GM20000 (cell line): ENCODE measurements at regions not wholly inside any gene's neighbourhood (a gene's known extent, or its start where the extent isn't known, plus 50 kb on each side); places are given as distances from the start of the nearest gene placed in this dataset.
"Not testable (repeated sequence)": the region's sequence is repeated elsewhere in the genome, so short reads cannot be mapped to it uniquely, and the experiment has no call there.

ENCODE experiments used
- DNase-seq: peaks from one replicate; pipeline ENCODE4 v3.0.0; 2012; ENCODE audit warnings: low spot score
- TF ChIP-seq, protein P1 (sequence below): IDR thresholded peaks from 2 replicates; pipeline ENCODE4 v1.5.1; 2012; ENCODE audit warnings: mild to moderate bottlenecking, control low read depth; ENCODE audit errors: extremely low read depth, missing control alignments

DNA sequence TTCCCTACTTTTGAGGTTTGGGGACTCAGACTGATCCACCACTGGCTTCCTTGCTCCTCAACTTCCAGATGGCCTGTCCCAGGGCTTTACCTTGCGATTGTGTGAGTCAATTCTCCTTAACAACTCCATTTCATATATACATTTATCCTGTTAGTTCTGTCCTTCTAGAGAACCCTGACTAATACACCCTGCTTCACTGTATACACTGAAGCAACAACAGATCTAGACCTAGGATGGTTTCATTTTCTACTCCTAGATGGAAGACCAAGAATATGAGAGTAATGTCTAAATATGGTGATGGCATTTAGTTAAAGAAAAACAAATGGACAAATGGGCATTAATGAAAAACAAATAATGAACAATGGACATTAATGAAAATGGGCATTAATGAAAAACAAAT is 225.6 kb downstream of the LMBRD1 start:
- TF ChIP-seq, protein P1, sequence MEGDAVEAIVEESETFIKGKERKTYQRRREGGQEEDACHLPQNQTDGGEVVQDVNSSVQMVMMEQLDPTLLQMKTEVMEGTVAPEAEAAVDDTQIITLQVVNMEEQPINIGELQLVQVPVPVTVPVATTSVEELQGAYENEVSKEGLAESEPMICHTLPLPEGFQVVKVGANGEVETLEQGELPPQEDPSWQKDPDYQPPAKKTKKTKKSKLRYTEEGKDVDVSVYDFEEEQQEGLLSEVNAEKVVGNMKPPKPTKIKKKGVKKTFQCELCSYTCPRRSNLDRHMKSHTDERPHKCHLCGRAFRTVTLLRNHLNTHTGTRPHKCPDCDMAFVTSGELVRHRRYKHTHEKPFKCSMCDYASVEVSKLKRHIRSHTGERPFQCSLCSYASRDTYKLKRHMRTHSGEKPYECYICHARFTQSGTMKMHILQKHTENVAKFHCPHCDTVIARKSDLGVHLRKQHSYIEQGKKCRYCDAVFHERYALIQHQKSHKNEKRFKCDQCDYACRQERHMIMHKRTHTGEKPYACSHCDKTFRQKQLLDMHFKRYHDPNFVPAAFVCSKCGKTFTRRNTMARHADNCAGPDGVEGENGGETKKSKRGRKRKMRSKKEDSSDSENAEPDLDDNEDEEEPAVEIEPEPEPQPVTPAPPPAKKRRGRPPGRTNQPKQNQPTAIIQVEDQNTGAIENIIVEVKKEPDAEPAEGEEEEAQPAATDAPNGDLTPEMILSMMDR: no peak
- no peak for DNase-seq

DNA sequence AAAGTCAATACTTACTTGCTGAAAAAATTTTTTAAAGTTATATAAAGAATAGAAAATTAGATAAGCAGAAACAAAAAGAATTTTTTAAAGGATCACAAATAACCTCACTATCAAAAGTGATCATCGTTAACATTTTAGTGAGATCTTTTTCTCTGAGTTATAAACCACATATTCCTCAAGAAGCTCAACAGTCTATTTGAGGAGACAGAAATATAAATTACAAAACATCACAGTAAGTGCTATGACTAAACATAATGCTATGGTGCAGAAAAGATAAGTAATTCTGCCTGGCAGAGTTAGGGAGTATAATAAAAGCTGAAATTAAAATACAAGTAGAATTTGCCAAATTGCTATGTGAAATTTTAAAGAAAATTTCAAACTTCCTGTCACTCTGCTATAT is 226.7 kb downstream of the LMBRD1 start:
- TF ChIP-seq, protein P1: no peak
- no peak for DNase-seq

DNA sequence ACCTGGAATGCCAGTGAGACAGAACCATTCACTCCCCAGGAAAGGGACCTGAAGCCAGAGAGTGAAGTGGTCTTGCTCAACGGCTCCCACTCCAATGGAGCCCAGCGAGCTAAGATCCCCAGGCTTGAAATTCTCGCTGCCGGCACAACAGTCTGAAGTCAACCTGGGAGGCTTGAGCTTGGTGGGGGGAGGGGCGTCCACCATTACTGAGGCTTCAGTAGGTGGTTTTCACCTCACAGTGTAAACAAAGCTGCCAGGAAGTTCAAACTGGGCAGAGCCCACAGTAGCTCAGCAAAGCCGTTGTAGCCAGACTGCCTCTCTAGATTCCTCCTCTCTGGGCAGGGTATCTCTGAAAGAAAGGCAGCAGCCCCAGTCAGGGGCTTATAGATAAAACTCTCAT is 236.2 kb downstream of the LMBRD1 start:
- DNase-seq: not testable (repeated sequence)

DNA sequence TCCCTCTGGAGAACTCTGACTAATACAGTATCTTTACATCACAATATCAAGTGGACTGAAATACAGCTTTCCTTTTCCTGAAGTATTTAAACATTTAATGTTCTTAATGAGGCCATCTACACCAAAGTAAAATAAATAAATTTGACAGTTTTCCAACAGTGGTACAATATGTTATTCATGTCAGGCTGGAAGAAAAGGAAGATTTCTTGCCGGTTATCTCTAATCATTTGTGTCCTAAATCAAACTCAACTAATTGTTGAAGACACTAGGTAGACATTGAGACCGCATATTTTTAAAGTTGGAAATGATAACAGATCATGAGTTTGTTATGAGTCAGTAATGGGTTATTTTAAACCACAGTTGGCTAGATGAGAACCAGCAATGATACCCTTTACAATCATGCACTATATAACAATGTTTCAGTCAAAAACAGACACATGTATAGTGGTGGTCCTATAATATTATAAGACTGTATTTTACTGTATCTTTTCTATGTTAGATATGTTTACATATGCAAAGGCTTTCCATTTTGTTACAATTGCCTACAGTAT is 241.6 kb downstream of the LMBRD1 start:
- TF ChIP-seq, protein P1: no peak
- no peak for DNase-seq

DNA sequence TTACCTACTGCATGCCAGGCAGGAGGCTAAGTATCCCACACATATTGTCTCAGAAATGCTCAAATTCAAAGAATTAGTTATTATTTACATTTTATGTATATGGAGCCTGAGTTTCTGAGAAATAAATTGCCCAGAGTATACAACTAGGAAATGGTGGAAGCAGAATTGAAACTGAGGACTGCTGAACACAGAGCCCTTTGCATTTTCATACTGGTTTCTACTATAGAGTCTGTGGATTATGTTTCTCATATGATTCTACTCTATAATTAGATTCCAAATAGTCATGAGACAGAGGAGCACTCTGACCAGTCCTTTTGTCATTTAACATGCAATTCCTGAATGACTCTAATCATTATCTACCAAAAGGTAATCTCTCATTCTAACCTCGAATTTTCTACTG is 254.3 kb downstream of the LMBRD1 start:
- no peak for DNase-seq
- TF ChIP-seq, protein P1: no peak

DNA sequence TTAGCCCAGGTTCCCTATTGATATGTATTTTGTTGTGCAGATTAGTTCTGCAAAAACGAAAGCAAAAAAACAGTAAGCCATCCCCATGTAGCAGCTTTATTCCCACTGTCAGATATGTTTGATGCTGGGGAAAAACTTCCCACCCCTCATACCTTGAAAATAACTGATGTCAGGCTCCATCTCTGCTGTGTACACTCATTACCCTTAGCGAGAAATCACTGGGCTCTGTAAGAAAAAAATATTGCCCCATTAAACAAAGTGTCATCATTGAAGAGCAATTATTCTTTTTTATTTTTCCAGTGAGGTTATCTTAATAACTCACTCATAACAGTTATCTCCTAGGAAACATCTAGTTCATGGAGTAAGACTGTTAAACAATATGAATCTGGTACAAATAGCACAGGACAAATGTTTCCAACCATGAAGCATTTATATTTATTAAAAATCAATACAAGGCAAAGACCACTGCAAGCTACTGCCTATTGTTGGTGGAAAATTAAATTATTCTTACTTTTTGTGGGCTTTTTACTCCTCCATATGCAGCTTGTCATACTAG is 268.8 kb downstream of the LMBRD1 start:
- TF ChIP-seq, protein P1: no peak
- DNase-seq: no peak

DNA sequence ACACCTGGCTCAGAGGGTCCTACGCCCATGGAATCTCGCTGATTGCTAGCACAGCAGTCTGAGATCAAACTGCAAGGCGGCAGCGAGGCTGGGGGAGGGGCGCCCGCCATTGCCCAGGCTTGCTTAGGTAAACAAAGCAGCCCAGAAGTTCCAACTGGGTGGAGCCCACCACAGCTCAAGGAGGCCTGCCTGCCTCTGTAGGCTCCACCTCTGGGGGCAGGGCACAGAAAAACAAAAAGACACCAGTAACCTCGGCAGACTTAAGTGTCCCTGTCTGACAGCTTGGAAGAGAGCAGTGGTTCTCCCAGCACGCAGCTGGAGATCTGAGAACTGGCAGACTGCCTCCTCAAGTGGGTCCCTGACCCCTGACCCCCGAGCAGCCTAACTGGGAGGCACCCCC is 281.3 kb downstream of the LMBRD1 start:
- DNase-seq: not testable (repeated sequence)

DNA sequence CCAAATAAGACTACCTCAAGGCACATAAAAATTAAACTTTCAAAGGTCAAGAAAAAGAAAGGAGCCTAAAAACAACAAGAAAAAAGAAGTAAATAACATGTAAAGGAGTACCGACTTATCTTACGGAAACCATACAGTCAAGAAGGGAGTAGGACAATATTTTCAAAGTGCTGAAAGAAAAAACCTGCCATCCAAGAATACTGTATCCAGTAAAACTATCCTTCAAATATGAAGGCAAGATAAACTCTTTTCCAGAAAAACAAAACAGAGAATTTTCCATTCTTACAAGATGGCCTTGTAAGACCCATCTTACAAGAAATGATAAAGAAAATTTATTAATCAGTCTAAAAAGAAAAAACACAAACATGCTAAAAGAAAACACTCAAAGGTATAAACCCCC is 302.2 kb downstream of the LMBRD1 start:
- no peak for DNase-seq
- TF ChIP-seq, protein P1: no peak
